ENCODE measurements at regions not wholly inside any gene's neighbourhood (a gene's known extent, or its start where the extent isn't known, plus 50 kb on each side); places are given as distances from the start of the nearest gene placed in this dataset.

GRCh38 chr16:11401161-11402050, 56.1 kb downstream of the RMI2 start:
- Histone ChIP-seq H3K27me3 (ENCODE audit: insufficient read depth, insufficient read length) (no peaks in the 10 kb centered on the region), H3K4me3 (ENCODE audit: insufficient read length, low read depth) (no peak overlapping the region), H3K9ac (ENCODE audit: insufficient read length, low read depth) (peak overlapping the region; percentile 17), H3K36me3 (ENCODE audit: insufficient read depth, insufficient read length, low read length) (no peaks in the 10 kb centered on the region), H3K4me1 (ENCODE audit: insufficient read depth, insufficient read length) (peaks cover 20% of the 10 kb centered on the region), H3K9me3 (ENCODE audit: insufficient read depth, low read length) (no peaks in the 10 kb centered on the region)
- no peak for DNase-seq (ENCODE audit: low read depth, low spot score)
- no peak for TF ChIP-seq SUZ12 (IDR thresholded peaks at IDR 0.05; ENCODE audit: extremely low read depth, insufficient read depth, insufficient read length)
- TF ChIP-seq YY1 (IDR thresholded peaks at IDR 0.05; ENCODE audit: insufficient read depth, insufficient read length): no peak
- no peak for TF ChIP-seq ZNF274 (IDR thresholded peaks at IDR 0.05; ENCODE audit: low read depth, low read length)

- peaks cover 13% of the 10 kb centered on the region for H3K4me1 ChIP-seq (ENCODE audit: insufficient read depth, insufficient read length)
- no peaks in the 10 kb centered on the region for H3K9me3 ChIP-seq (ENCODE audit: insufficient read depth, low read length)
- H3K27me3 ChIP-seq (ENCODE audit: insufficient read depth, insufficient read length): no peaks in the 10 kb centered on the region
- no peak overlapping the region for H3K4me3 ChIP-seq (ENCODE audit: insufficient read length, low read depth)
- H3K9ac ChIP-seq (ENCODE audit: insufficient read length, low read depth): peak overlapping the region; percentile 21
- H3K36me3 ChIP-seq (ENCODE audit: insufficient read depth, insufficient read length, low read length): no peaks in the 10 kb centered on the region
- TF ChIP-seq ZNF274 (IDR thresholded peaks at IDR 0.05; ENCODE audit: low read depth, low read length): no peak
- TF ChIP-seq SUZ12 (IDR thresholded peaks at IDR 0.05; ENCODE audit: extremely low read depth, insufficient read depth, insufficient read length): no peak
- no peak for TF ChIP-seq YY1 (IDR thresholded peaks at IDR 0.05; ENCODE audit: insufficient read depth, insufficient read length)
- DNase-seq (ENCODE audit: low read depth, low spot score): no peak
Observed at GRCh38 chr16:11402051-11402744, 56.9 kb downstream of the RMI2 start.

- H3K9me3 ChIP-seq (ENCODE audit: insufficient read depth, low read length): no peaks in the 10 kb centered on the region
- H3K4me1 ChIP-seq (ENCODE audit: insufficient read depth, insufficient read length): peaks cover 13% of the 10 kb centered on the region
- DNase-seq (ENCODE audit: low read depth, low spot score): no peak
- peak overlapping the region; percentile 21 for H3K9ac ChIP-seq (ENCODE audit: insufficient read length, low read depth)
- TF ChIP-seq ZNF274 (IDR thresholded peaks at IDR 0.05; ENCODE audit: low read depth, low read length): no peak
- TF ChIP-seq YY1 (IDR thresholded peaks at IDR 0.05; ENCODE audit: insufficient read depth, insufficient read length): no peak
- TF ChIP-seq SUZ12 (IDR thresholded peaks at IDR 0.05; ENCODE audit: extremely low read depth, insufficient read depth, insufficient read length): no peak
- H3K36me3 ChIP-seq (ENCODE audit: insufficient read depth, insufficient read length, low read length): no peaks in the 10 kb centered on the region
- no peaks in the 10 kb centered on the region for H3K27me3 ChIP-seq (ENCODE audit: insufficient read depth, insufficient read length)
- H3K4me3 ChIP-seq (ENCODE audit: insufficient read length, low read depth): no peak overlapping the region
Observed at GRCh38 chr16:11402745-11403533, 57.7 kb downstream of the RMI2 start.

- H3K4me1 ChIP-seq (ENCODE audit: insufficient read depth, insufficient read length): peaks cover 13% of the 10 kb centered on the region
- no peak overlapping the region for H3K9ac ChIP-seq (ENCODE audit: insufficient read length, low read depth)
- no peaks in the 10 kb centered on the region for H3K36me3 ChIP-seq (ENCODE audit: insufficient read depth, insufficient read length, low read length)
- H3K27me3 ChIP-seq (ENCODE audit: insufficient read depth, insufficient read length): no peaks in the 10 kb centered on the region
- H3K4me3 ChIP-seq (ENCODE audit: insufficient read length, low read depth): no peak overlapping the region
- no peaks in the 10 kb centered on the region for H3K9me3 ChIP-seq (ENCODE audit: insufficient read depth, low read length)
- no peak for DNase-seq (ENCODE audit: low read depth, low spot score)
- TF ChIP-seq ZNF274 (IDR thresholded peaks at IDR 0.05; ENCODE audit: low read depth, low read length) (no peak), YY1 (IDR thresholded peaks at IDR 0.05; ENCODE audit: insufficient read depth, insufficient read length) (no peak), SUZ12 (IDR thresholded peaks at IDR 0.05; ENCODE audit: extremely low read depth, insufficient read depth, insufficient read length) (no peak)
Observed at GRCh38 chr16:11403534-11403795, 58.2 kb downstream of the RMI2 start.

GRCh38 chr16:11403920-11404319, 58.7 kb downstream of the RMI2 start:
- DNase-seq (ENCODE audit: low read depth, low spot score): no peak
- H3K27me3 ChIP-seq (ENCODE audit: insufficient read depth, insufficient read length): no peaks in the 10 kb centered on the region
- H3K4me3 ChIP-seq (ENCODE audit: insufficient read length, low read depth): no peak overlapping the region
- no peak for TF ChIP-seq YY1 (IDR thresholded peaks at IDR 0.05; ENCODE audit: insufficient read depth, insufficient read length)
- TF ChIP-seq ZNF274 (IDR thresholded peaks at IDR 0.05; ENCODE audit: low read depth, low read length): no peak
- no peak for TF ChIP-seq SUZ12 (IDR thresholded peaks at IDR 0.05; ENCODE audit: extremely low read depth, insufficient read depth, insufficient read length)
- no peak overlapping the region for H3K9ac ChIP-seq (ENCODE audit: insufficient read length, low read depth)
- H3K36me3 ChIP-seq (ENCODE audit: insufficient read depth, insufficient read length, low read length): no peaks in the 10 kb centered on the region
- H3K9me3 ChIP-seq (ENCODE audit: insufficient read depth, low read length): no peaks in the 10 kb centered on the region
- peaks cover 13% of the 10 kb centered on the region for H3K4me1 ChIP-seq (ENCODE audit: insufficient read depth, insufficient read length)

GRCh38 chr16:11404603-11405002, 59.3 kb downstream of the RMI2 start:
- no peak for DNase-seq (ENCODE audit: low read depth, low spot score)
- Histone ChIP-seq H3K9me3 (ENCODE audit: insufficient read depth, low read length) (no peaks in the 10 kb centered on the region), H3K4me3 (ENCODE audit: insufficient read length, low read depth) (no peak overlapping the region), H3K4me1 (ENCODE audit: insufficient read depth, insufficient read length) (peaks cover 13% of the 10 kb centered on the region), H3K9ac (ENCODE audit: insufficient read length, low read depth) (no peak overlapping the region), H3K27me3 (ENCODE audit: insufficient read depth, insufficient read length) (no peaks in the 10 kb centered on the region), H3K36me3 (ENCODE audit: insufficient read depth, insufficient read length, low read length) (no peaks in the 10 kb centered on the region)
- TF ChIP-seq SUZ12 (IDR thresholded peaks at IDR 0.05; ENCODE audit: extremely low read depth, insufficient read depth, insufficient read length) (no peak), ZNF274 (IDR thresholded peaks at IDR 0.05; ENCODE audit: low read depth, low read length) (no peak), YY1 (IDR thresholded peaks at IDR 0.05; ENCODE audit: insufficient read depth, insufficient read length) (no peak)
